Activated CD4-positive, alpha-beta T cell treated with anti-CD3 and anti-CD28 coated beads, Interleukin-2, amount 50 U/mL, for 1 hour (primary cell): ENCODE measurements at regions not wholly inside any gene's neighbourhood (a gene's known extent, or its start where the extent isn't known, plus 50 kb on each side); places are given as distances from the start of the nearest gene placed in this dataset.

Experiments
- DNase-seq: peaks from one replicate; pipeline ENCODE4 v3.0.0-alpha.2; 2020

DNA sequence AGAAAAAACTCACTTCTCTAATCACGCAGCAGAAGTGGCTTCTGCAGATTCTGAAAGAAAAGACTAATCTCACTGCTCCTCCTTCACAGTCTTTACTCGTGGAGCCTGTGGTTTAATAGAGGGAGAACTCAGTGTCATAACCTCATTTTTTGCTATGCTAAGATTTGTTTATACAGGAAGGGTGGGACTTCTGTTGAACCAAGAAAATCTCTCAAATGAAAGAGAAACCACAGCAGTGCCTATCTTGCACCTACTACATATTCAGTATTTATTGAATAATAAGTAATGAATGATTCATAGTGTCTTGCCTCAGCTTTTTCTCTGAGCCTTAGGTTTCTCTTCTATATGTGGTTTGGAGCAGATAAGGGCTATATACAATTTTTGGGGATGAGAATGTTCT, 136.1 kb upstream of the DMAC1 start:
- no peak for DNase-seq

DNA sequence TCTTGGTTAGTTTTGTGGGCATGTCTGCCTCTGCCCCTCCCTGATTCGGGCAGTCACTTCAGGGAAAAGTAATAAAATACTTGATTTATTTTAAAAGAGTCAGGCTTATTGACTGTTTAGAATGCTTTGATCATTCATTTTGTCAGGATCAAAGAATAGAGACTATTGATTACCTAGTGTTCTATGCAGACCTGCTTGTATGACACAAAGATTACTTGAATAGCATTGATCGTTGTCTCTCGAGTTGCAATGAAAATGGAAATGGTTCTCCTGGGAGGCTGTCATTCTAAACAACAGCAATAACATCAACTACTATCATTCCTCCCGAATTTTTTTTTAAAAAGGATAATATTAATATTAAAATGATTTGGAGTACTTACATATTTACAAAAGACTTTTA, 133.2 kb upstream of the DMAC1 start:
- DNase-seq, result no peak

DNA sequence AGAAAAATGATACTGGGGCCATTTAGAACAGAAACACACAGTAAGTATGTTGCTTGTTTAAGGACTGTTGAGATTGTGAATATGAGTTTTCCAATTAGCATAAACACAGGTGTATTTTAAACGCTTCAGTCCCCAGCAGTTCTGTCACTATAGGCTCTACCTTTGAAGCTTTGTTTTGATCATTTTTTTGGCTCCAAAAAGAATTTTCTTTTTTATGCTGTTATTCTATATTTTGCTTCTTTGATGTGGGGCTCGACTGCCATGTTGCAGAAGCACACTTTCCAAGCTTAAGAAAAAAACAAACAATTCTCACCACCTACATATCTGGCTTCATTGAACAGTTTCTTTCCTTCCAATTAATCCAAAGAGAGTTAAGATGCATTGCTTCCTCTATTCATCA, 131.0 kb upstream of the DMAC1 start:
- DNase-seq, result no peak

DNA sequence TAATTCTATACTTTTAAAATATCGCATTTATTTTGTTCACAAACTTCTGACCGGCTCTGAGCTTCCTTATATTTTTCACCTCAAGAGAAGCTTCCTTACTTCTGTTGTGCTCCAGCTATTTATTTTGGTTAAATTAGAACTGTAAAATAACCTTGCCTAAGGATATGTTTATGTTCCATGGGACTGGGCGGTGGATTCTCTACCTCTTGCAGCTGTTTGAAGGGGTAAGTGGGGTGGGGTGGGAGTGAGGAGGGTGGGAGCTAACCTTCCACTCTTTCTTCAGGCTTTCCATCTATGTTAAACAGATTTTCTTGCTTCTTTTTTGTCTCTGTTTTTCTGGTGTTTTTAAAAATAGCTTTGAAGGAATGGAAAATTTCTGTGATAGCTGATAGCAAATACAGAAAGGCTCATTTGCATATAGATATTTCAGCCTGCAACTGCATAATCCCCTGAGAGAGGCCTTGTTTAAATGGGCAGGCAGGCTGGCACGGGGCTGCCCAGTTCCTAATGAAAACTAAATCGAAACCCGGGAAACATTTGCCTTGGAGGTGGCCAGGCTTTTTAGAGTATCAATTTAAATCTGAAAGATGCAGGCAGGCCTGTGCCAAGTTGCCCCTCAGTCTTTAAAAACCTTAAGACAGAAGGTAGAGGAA, 122.1 kb upstream of the DMAC1 start:
- DNase-seq, result no peak

DNA sequence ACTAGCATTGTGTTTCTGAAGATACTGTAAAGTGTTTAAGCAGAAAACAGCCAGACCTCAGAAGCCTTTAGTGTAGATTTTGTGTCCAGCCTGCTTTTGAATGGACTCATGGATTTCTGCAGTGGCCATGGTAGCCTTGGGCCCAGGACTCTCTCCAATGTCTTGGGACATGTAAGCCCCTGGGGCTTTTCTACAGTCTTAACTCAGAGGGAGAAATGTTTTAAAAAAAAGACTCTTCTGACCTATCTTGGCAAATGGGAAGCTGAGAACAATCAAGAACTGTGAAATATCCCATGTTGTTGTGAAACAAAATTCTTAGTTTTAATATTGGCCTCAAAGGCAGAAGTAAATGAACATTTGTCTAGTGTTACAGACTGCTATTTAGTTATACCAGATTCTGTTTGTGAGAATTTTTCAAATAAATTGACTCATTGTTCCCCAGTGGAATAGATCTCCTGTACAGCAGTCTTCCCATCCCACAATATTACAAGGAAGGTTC, 112.5 kb upstream of the DMAC1 start:
- DNase-seq, result no peak

DNA sequence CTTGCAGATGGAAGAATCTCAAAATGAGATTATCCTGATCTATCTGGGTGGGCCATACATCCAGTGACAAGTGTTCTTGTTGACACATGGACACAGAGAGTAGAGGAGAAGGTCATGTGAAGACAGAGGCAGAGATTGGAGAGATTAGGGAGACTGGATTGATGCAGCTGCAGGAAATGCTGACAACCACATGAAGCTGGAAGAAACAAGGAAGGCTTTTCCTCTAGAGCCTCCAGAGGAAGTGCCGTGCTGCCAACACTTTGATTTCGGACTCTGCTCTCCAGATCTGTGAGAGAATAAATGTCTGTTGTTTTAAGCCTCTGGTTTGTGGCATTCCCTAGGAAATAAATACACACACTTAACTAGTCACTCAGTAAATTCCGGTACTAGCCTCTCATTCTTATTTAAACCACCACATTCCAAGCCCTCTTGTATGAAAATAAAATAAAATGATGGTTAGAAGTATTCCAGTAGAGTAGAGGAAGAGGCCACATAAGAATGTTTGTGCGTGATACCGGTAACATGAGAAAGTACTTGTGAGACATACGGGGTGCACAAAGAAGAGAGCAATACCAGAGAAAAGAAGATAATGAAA, 110.9 kb upstream of the DMAC1 start:
- no peak for DNase-seq

DNA sequence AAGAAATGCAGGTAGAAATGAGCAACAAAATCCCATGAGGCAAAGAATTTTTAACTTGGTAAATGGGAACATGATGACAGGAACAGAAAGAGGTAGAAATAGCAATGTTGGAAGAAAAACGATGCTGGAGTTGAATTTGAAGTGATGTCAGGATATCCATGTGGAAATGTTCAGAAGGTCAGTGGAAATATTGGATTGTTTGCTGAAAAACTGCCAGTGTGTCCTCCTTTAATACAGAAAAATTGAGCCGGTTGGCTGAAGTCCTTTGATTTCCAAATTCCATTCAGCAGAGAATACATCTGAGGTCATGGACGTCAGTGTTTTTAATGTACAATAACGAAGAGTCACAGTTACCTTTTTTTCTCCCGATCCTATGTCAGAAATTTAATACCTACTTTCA, 110.0 kb upstream of the DMAC1 start:
- no peak for DNase-seq

DNA sequence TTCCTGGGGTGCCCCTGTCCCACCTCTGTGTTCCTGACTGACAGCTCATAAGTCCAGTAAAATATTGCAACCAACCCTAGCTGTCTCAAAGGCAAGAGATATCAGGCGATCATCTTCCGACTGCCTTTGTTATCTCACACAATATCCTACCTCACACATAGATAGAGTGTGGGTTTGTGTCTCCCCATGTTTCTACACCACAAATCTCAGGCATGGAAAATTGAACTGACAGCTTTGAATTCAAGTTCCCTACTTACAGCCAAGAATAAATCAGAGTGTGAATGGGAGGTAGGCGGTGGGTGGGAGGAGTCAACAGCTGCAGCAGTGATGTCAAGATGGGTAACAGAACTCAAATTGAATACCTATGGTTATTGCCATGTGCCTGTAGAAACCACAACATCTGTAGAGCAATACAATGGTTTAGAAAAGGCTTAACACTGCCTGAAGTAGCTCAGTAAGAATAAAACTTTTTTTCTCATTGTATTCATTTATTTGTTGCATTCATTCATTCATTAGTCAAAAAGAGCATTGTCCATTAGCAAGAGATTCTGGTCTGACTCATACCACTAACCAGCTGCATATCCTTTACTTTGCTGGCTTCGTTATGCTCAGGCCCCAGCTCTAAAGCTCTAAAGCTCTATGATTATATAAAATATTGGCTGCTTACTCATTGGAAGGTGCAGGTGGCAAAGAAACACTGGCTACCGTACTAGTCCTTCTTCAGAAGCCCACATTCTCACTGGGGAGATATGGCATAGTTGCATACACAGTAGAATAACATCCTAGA, 108.2 kb upstream of the DMAC1 start:
- DNase-seq, result no peak

DNA sequence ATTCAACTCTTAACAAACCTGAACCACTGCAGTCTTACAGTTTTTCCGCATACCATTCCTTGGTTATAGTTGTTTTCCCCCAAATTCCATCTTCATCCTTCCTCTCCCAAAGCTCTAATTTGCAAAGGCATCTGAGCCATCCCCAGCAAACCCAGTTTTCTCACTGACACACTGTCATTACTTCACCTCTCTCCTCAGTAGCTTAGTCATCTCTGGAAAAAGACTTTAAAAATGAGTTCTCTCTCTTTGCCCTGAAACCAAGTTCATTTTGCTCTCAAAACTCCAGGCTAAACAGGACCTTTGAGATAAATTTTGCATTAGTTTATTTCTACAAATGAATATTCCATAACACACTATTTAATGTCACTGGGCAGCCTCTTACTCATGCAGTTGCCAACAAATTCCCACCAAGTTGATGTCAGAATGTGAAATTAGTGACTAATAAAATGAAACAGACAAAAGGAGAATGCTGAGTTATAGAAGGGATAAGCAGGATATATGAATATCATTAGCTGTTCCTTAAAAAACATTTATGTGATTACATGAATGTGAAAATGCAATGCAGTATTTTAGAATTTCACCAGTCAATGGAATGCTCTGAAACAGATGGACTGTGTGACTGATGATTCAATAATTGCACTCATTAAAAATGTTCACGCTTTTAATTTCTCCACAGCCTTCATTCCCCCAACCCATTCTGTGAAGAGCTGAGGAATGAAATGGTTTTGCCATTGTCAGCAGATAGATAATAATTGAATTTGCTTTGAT, 107.4 kb upstream of the DMAC1 start:
- no peak for DNase-seq

DNA sequence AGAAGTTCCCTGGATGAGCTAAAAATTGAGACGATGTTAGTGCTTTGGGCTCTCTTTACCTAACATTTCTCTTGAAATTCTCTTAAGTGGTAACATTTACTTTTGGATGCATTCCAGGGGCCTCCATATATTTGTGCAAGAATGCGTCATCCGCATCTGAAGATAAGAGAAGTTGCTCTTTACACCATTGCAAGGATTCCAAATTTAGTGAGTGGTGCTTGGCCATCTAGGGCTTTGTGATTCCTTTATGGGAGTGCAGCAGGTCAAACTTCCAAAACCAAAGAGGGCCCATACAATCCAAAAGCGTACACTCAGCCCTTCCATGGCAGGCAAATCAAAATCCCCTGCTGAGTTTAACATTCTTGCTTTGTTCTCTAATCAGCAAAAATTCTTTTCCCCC, 102.0 kb upstream of the DMAC1 start:
- no peak for DNase-seq

DNA sequence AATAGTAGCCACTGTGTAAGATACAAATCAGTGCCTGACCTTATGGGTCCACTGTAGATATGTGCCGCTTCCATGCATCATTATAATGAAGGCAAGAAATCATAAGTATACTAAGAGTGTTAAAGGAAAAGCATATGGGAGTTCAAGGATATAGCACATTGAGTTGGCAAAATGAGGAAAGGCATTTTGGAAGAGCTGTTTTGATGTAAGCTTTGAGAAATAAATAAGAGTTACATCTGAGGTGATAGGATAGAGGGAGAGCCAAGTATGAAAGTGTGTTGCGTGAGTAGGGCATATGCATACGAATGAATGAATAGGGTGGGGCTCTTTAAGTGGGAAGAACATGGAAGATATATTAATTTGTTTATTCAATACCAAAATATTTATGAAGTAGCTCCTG, 101.0 kb upstream of the DMAC1 start:
- DNase-seq, result no peak

DNA sequence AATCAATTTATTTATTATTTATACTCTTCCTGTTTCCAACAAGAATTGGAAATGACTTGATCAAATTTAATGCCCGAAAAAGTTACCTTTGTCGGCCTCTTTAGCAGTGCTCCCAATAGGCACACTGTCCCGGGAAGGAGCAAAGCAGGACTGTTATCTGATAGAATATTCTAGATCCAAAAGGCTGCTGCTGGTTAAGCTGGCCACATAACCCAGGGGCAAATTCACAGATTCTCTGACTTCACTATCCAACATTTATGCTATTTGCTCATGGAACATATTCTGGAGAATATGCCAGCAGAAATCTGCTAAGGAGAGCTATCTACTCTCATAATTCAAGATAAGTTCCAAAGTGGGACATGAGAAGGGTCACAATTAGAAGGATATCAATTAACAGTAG, 100.2 kb upstream of the DMAC1 start:
- DNase-seq, result no peak

DNA sequence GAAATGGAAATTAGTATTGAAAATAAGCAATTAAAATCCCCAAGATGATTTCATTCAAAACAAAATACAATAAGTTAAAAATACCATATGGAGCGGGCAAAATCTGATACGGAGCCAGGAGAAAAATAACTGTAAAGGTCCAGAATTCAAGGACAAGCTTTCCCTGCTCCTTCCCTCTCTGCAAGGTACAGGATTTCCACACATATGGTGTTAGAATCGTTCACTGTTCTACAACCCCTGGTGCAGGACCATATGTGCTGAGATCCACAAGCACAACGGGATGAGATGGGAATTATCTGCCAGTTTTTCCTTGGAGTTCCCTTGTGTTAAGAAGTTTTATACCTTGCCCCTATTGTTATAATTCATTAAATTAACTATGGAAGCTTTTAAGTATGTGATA, 94.7 kb upstream of the DMAC1 start:
- no peak for DNase-seq

DNA sequence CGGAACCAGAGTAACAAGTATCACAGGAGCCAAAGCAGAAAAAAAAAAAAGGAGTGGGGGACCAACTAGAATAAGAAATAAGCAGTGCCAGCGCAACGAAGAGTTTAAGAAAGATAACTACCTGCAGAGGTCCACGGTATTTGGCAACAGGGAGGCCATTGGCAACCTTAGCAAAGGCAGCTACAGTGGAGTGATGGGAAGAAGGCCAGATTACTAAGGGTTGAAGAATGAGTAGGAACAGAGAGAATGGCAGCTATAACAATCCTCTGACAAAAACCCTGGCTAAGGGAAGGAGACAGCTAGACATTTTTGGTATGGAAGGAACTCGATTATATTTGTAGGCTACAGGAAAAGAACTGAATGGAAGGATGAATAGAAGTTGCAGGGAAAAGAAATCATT, 93.4 kb upstream of the DMAC1 start:
- DNase-seq, result no peak

DNA sequence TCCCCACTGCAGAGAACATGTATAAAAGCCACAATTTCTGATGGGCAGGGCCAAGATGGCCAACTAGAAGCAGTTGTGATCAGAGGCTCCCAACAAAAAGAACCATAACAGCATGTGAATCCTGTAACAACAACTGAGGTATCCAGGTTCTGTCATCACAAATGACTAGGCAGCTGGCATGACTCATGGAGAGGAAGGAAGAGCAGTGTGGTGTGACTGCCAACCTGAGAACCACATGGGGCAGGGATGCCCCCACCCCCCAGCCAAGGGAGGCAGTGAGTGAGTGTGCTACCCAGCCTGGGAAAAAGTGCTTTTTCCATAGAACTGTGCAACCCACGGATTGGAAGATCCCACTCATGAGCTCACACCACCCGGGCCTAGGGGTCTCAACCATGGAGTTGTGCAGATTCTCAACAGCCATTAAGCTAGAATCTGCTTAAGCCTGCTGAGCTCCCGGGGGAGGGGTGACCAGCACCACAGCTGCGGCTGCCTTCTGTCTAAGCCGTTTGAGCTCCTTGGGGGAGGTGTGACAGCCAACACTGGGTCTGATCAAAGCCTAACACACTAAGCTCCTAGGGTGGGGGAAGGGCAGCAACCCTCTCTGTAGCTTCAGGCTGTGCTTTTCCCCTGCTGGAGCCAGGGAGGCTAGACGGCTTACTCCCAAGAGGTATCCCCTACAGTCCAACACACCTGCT, 80.1 kb upstream of the DMAC1 start:
- peak; percentile 1 for DNase-seq

DNA sequence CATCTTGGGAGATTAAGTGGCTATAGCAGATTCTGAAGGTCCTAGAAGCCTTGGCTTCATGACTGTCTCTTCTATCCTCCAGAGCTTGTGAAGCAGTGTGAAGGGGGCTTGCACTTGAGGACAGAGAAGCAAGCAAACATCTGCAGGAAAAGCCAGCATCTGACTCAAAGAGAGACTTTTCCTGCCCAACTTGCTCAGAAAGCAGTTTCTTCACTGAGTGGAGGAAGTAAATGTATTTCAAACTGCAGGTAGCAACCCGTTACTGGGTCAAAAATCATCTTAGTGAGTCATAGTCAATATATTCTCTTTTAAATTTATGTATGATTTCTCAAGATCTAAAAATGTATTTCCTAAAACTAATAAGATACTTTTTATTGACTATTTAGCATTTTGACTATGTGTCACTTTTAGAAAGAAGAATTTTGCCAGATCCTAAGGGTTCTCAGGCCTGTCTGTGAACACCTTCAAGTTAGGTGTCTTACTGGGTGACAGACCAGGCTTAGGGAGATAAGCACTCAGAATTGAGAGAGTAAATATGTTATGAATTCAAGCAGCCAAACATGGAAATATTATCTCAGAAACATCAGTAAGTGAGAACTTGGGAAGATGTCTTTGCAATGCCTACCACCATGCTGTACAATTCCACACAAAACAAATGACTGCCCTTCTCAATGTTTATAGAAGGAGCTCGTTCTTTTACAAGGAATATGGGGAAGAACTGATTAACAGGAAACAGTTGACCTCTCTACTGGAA, 72.6 kb upstream of the DMAC1 start:
- no peak for DNase-seq

DNA sequence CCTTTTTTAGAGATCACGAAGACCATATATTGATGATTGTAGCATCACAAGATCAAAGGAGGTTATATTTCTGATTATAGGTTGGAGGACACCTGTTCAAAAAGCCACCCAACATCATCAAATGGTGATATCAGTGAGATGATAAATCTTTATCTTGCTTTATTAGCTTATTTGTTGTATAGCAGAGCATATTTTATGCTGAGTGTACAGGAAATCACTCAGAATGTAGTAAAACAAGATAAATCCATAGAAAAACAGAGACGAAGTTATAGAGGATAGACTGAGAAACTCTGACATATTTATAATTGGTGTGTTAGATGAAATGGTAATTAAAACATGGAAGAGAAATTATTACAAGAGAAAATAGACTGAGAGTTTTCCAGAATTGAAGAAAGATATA, 69.8 kb upstream of the DMAC1 start:
- no peak for DNase-seq

DNA sequence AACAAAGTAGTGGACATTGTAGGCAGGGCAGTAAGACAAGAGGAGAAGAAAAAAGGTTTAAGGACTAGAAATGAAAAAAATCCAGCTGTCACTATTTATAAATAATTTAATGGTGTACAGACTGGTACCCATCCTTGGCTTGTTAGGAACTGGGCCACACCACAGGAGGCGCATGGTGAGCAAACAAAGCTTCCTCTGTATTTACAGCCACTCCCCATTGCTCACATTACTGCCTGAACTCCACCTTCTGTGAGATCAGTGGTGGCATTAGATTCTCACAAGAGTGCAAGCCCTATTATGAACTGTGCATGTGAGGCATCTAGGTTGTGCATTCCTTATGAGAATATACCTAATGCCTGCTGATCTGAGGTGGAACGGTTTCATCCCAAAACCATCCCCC, 62.6 kb upstream of the DMAC1 start:
- DNase-seq, result no peak

DNA sequence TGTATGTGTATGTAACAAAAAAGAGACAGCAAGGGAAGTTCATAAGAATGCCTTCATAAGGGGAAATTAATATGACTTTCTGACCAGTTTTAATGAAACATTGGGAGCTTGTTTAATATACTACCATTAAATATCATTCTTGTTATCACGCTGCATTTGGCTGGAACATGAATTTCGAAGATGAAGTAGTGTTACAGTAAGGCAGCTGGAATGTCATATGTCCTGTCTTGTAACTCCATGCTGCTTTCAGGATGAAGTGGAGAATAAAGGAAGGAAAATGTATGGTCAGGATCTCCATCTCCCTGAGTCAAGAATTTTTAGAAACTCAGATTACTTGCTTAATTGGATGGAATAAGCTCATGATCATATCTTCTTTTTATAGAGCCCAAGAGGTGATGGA, 61.5 kb upstream of the DMAC1 start:
- DNase-seq, result no peak

DNA sequence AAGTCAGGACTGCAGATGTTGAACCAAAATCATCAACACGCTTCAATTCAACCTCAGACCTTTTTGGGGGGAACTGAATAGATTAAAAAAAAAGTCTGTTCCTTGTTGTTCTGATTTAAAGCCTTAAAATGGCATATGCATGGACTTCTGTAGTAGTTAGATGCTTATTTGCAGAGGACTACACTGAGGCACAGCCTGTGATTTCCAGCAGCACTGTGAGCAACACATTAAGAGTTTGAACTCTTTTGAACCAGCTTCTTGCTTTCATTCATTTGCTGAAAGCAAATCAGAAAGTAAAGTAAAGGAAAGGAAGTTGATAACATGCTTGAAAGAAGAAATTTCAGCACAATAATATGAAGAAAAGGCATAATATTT, 60.7 kb upstream of the DMAC1 start:
- DNase-seq, result no peak

DNA sequence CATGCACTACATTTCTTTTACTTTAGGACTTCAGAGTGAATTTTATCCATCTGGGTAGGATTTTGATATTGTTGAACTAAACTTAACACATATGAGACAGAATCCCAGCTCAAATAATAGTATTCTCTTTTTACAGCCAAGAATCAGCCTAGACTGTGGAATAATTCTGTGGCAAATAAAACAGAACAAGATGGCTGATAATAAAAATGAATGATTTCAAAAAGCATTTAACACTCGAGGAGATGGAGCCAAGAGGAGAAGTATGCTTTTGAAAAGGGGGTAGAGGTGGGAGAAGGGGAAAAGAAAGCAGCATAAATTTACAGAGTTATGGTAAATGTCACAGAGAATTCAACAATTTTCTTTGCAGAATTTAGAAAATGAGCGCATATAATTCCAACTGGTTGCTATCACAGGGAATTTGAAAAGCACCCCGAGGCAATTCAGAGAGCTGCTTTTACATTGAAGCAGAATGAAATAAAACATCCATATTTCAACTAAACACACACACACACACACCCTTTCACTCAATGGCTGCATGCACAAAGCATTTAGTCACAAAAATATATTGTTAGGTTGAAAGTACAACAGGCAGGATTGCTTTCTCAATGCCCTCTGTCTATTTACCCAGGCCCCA, 60.2 kb upstream of the DMAC1 start:
- DNase-seq, result no peak

DNA sequence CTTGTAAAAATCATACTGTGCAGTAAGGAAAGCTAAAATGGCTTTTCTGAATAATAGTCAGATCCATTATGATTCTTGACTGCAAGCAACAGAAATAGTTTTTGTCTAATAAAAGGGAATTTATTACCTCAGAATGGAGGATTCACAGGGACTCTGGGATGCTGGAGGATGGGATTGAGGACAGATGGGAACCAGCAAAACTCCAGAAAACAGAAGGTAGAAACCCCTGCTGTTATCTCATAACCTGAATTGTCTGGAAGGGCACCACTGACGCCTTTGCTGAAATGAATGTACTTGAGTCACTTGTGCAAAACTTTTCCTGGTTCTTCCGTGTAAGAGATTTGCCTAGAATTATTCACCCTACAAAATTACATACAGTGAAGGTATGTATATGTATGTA, 58.6 kb upstream of the DMAC1 start:
- DNase-seq, result no peak
